ENCODE measurements at regions not wholly inside any gene's neighbourhood (a gene's known extent, or its start where the extent isn't known, plus 50 kb on each side); places are given as distances from the start of the nearest gene placed in this dataset.

DNA sequence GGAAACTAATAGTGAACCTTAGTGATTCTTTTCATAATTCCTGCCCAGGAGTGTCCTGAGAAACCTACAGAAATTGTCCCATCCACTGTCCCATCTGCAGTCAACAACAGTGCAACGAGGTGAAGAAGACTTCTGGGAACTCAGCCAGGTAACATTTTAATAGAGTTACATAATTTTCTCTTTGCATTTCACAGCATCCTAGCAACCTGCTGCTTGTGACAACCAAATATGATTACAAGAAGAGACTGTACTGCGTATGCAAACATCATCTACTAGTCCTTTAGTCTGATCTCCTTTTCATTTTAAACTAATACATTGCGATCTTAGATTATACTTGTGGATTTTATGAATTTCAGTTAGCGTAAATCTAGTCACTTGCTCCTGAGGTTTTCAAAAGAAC is 951.6 kb downstream of the TFAP2A start:
- BruUV-seq (replicated peaks) = no TSS peak
- no peak overlapping the region for H3K27ac ChIP-seq (ENCODE audit: insufficient read depth, low read depth, low read length)
- intact Hi-C loops (cut with micrococcal nuclease) (no loop called here), dilution Hi-C loops (cut with MboI; ENCODE audit: extremely low pct_ligation_motif_present, low sequenced_read_pairs) (no loop called here)
- ChIA-PET POLR2A (no interaction called here), CTCF (no interaction called here)
- no peak for FAIRE-seq
- no peaks in the 10 kb centered on the region for H3K9me3 ChIP-seq (replicated peaks; ENCODE audit: control insufficient read depth, insufficient read depth, low read length)
- no peaks in the 10 kb centered on the region for H3K9me1 ChIP-seq (replicated peaks; ENCODE audit: control insufficient read depth, extremely low read depth, insufficient read depth, low read length)
- TF ChIP-seq, protein P1, sequence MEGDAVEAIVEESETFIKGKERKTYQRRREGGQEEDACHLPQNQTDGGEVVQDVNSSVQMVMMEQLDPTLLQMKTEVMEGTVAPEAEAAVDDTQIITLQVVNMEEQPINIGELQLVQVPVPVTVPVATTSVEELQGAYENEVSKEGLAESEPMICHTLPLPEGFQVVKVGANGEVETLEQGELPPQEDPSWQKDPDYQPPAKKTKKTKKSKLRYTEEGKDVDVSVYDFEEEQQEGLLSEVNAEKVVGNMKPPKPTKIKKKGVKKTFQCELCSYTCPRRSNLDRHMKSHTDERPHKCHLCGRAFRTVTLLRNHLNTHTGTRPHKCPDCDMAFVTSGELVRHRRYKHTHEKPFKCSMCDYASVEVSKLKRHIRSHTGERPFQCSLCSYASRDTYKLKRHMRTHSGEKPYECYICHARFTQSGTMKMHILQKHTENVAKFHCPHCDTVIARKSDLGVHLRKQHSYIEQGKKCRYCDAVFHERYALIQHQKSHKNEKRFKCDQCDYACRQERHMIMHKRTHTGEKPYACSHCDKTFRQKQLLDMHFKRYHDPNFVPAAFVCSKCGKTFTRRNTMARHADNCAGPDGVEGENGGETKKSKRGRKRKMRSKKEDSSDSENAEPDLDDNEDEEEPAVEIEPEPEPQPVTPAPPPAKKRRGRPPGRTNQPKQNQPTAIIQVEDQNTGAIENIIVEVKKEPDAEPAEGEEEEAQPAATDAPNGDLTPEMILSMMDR (IDR thresholded peaks at IDR 0.05; ENCODE audit: extremely low read depth in 1 of 2, insufficient read depth in 1 of 2, low read depth in 1 of 2, low read length in 2 of 2) = no peak
- no peak for TF ChIP-seq JUN (IDR thresholded peaks at IDR 0.05; ENCODE audit: borderline replicate concordance, insufficient read depth, insufficient read length, low read depth)
- TF ChIP-seq, protein P2, sequence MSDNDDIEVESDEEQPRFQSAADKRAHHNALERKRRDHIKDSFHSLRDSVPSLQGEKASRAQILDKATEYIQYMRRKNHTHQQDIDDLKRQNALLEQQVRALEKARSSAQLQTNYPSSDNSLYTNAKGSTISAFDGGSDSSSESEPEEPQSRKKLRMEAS (IDR thresholded peaks at IDR 0.05; ENCODE audit: insufficient read depth, insufficient read length) = no peak
- no peak for TF ChIP-seq POLR2AphosphoS5 (IDR thresholded peaks at IDR 0.05; ENCODE audit: insufficient read depth, low read depth, low read length)
- no peak for TF ChIP-seq FOS (IDR thresholded peaks at IDR 0.05; ENCODE audit: borderline replicate concordance, insufficient read depth, low read length)
- no peak for TF ChIP-seq MYC (IDR thresholded peaks at IDR 0.05; ENCODE audit: low read depth, low read length)
- no peak overlapping the region for H3K9ac ChIP-seq (replicated peaks; ENCODE audit: extremely low read depth, insufficient read depth, low read length)
- no peaks in the 10 kb centered on the region for H3K79me2 ChIP-seq (ENCODE audit: control insufficient read depth, insufficient read depth, low read length)
- H4K20me1 ChIP-seq (replicated peaks; ENCODE audit: control insufficient read depth, extremely low read depth, insufficient read depth, low read length) = no peaks in the 10 kb centered on the region
- no peaks in the 10 kb centered on the region for H3K4me1 ChIP-seq (ENCODE audit: control insufficient read depth, extremely low read depth, insufficient read depth, low read length)
- H3K36me3 ChIP-seq (ENCODE audit: control insufficient read depth in 2 of 2, extremely low read depth in 1 of 2, insufficient read depth in 2 of 2, low read length in 2 of 2) = no peaks in the 10 kb centered on the region
- no peak overlapping the region for H3K4me2 ChIP-seq (ENCODE audit: insufficient read depth, low read length)
- DNase-seq (ENCODE audit: low read depth, low spot score) = no peak
- H2AFZ ChIP-seq (ENCODE audit: low read depth, low read length) = no peak overlapping the region
- no peak overlapping the region for H3K4me3 ChIP-seq (replicated peaks in 1 of 3; ENCODE audit: insufficient read depth in 1 of 3, low read depth in 1 of 3, low read length in 3 of 3)
- H3K27me3 ChIP-seq (ENCODE audit: control insufficient read depth in 2 of 2, insufficient read depth in 2 of 2, low read length in 2 of 2) = no peaks in the 10 kb centered on the region

DNA sequence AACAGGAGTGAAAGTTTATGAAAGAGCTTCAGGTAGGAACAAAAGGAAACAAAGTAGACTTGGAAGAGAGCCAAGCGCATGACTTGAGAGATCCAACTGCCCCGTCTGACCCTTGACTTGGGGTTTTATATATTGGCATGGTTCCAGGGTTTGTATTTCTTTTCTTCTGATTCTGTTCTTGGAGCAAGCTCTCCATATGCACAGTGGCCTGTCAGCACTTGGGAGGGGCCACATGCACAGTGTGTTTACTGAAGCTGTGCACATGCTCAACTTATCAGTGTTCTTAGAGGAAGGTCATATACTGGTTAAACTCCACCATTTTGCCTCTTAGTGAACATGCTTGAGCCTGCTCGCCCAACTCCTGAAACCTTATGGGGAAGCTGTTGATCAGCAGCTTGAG is 953.7 kb downstream of the TFAP2A start:
- TF ChIP-seq POLR2A (IDR thresholded peaks at IDR 0.05; ENCODE audit: low read depth, low read length) = no peak
- TF ChIP-seq MYC (IDR thresholded peaks at IDR 0.05; ENCODE audit: low read depth, low read length) = no peak
- TF ChIP-seq FOS (IDR thresholded peaks at IDR 0.05; ENCODE audit: borderline replicate concordance, insufficient read depth, low read length) = no peak
- TF ChIP-seq JUN (IDR thresholded peaks at IDR 0.05; ENCODE audit: borderline replicate concordance, insufficient read depth, insufficient read length, low read depth) = no peak
- TF ChIP-seq GATA2 (IDR thresholded peaks at IDR 0.05; ENCODE audit: insufficient read depth, insufficient read length, low read depth, low read length) = no peak
- TF ChIP-seq POLR2AphosphoS5 (IDR thresholded peaks at IDR 0.05; ENCODE audit: insufficient read depth, low read depth, low read length) = no peak
- TF ChIP-seq EZH2 (IDR thresholded peaks at IDR 0.05; ENCODE audit: borderline replicate concordance, low read depth, low read length, severe bottlenecking) = no peak
- TF ChIP-seq, protein P1 (IDR thresholded peaks at IDR 0.05; ENCODE audit: extremely low read depth in 1 of 2, insufficient read depth in 1 of 2, low read depth in 1 of 2, low read length in 2 of 2) = no peak
- TF ChIP-seq, protein P2 (IDR thresholded peaks at IDR 0.05; ENCODE audit: insufficient read depth, insufficient read length) = no peak
- H2AFZ ChIP-seq (ENCODE audit: low read depth, low read length) = no peak overlapping the region
- H3K4me3 ChIP-seq (replicated peaks in 1 of 3; ENCODE audit: insufficient read depth in 1 of 3, low read depth in 1 of 3, low read length in 3 of 3) = no peak overlapping the region
- no peaks in the 10 kb centered on the region for H3K36me3 ChIP-seq (ENCODE audit: control insufficient read depth in 2 of 2, extremely low read depth in 1 of 2, insufficient read depth in 2 of 2, low read length in 2 of 2)
- dilution Hi-C loops (cut with MboI; ENCODE audit: extremely low pct_ligation_motif_present, low sequenced_read_pairs) = no loop called here
- no peak for DNase-seq (ENCODE audit: low read depth, low spot score)
- no peaks in the 10 kb centered on the region for H4K20me1 ChIP-seq (replicated peaks; ENCODE audit: control insufficient read depth, extremely low read depth, insufficient read depth, low read length)
- H3K79me2 ChIP-seq (ENCODE audit: control insufficient read depth, insufficient read depth, low read length) = no peaks in the 10 kb centered on the region
- H3K9me3 ChIP-seq (replicated peaks; ENCODE audit: control insufficient read depth, insufficient read depth, low read length) = no peaks in the 10 kb centered on the region
- POLR2A ChIA-PET = no interaction called here
- H3K27ac ChIP-seq (ENCODE audit: insufficient read depth, low read depth, low read length) = no peak overlapping the region
- intact Hi-C loops (cut with micrococcal nuclease) = no loop called here
- CTCF ChIA-PET = interaction anchor here (0.6 to 1.0 kb wide), 2 partner anchors 31 to 1344 kb away, joined by 3 to 4 read pairs; no protein-coding TSS in a partner anchor
- H3K9ac ChIP-seq (replicated peaks; ENCODE audit: extremely low read depth, insufficient read depth, low read length) = no peak overlapping the region
- H3K27me3 ChIP-seq (ENCODE audit: control insufficient read depth in 2 of 2, insufficient read depth in 2 of 2, low read length in 2 of 2) = no peaks in the 10 kb centered on the region
- no peak overlapping the region for H3K4me2 ChIP-seq (ENCODE audit: insufficient read depth, low read length)
- no peaks in the 10 kb centered on the region for H3K4me1 ChIP-seq (ENCODE audit: control insufficient read depth, extremely low read depth, insufficient read depth, low read length)
- no peak for FAIRE-seq
- BruUV-seq (replicated peaks) = no TSS peak
- no peaks in the 10 kb centered on the region for H3K9me1 ChIP-seq (replicated peaks; ENCODE audit: control insufficient read depth, extremely low read depth, insufficient read depth, low read length)
